Activated CD4-positive, CD25-positive, alpha-beta regulatory T cell treated with anti-CD3 and anti-CD28 coated beads, Interleukin-2, amount 50 U/mL, for 24 hours (primary cell): ENCODE measurements at regions not wholly inside any gene's neighbourhood (a gene's known extent, or its start where the extent isn't known, plus 50 kb on each side); places are given as distances from the start of the nearest gene placed in this dataset.

Experiments
- ATAC-seq, 2 donors: fragments of 150-1000 bp; cut with Tn5 transposase; one replicate each; pipeline ENCODE4 v1.10.0; 2021; ENCODE audit warnings: mild to moderate bottlenecking in 1 of 2, moderate library complexity in 1 of 2

DNA sequence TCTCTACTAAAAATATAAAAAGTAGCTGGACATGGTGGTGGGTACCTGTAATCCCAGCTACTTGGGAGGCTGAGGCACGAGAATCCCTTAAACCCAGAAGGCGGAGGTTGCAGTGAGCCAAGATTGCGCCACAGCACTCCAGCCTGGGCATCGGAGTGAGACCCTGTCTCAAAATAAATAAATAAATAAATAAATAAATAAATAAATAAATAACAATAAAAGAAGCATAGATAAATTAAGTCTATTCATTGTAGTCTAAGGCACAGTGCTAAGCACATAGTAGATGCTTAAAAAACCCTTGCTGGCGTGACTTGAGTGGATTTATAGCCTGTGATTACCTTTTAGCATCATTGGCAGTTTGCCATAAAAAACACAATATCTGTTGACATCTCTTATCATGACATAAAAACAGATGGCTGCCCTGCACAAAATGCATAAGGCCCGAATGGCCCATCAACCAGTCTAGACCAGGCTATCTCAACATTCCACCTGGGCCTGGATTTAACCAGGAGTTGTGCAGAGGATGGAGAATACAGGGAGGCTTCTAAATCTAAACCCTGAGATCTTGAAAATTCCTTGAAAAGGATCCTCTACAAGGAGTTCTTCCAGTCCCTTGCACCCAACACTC lies 94.9 kb downstream of the PRLHR start:
- ATAC-seq, result no peak

DNA sequence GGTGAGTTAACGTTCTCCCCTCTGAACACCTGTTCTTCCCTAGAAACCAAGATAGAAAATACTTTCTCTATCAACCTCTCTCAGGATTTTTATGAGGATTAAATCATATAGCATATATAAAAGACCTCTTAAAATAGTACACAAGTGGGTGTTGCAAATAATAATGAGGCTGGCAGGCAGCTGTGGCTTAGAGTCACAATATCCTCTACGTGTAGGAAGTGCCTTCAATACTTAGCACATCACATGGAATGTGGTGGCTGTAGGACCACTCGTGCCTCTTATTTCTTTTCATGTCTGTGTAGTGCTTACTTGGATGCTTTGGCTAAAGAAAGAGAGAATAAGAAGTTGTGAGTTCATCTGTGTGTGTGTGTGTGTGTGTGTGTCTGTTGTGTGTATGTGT lies 96.3 kb downstream of the PRLHR start:
- no peak for ATAC-seq

DNA sequence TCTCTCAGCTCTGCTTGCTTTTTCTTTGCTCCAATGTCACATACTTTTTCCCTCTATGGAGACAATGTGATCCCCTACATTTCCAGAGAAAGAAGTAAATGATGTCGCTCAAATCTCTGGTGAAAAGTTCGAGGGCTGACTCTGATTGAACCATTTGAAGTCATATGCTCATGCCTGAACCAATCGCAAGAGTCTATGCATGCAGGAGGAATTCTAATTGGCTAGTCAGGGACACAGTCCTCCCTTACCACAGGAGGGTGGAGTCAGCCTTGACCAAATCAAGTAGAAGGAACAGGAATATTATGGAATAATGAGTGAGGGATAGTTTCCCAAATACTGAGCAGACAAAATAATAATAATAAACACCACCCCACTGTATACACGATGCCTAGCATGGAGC lies 96.8 kb downstream of the PRLHR start:
- no peak for ATAC-seq

DNA sequence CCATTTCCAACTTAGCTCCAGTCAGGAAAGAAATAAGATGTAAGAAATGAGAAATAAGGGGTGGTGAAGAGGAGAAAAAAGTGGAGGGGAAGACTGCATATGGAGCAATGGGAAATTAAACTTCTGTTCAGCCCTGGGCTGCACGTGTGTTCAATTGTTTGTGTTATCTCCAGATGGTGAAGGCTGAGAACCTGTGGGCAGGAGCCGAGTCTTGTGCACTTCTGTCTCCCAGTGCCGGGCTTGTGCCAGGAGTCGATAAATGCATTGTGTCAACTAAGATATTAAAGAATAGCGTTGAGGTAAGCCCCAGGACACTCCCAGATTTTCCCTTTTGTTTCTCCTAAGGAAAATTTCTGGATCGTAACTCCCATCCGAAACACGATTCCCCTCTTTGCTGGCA lies 98.2 kb downstream of the PRLHR start:
- no peak for ATAC-seq

DNA sequence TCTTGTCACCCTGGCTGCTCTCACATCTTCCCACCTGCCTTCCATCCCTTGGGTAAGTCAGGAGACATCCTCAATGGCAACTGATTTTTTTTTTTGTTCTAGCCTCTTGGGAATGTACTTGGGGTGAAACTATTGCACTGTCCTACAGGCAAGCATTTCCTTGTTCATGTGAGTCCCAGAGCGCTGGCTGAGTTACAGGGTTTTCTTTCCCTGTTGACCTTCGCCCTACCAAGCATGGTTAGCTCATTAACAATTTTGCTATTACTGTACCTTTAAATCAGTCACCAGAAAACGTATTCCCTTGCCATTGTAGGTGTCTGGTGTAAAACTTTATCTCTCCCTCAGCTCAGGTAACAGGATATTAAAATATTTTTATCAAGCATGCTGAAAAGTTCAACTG lies 98.9 kb downstream of the PRLHR start:
- ATAC-seq, result no peak

DNA sequence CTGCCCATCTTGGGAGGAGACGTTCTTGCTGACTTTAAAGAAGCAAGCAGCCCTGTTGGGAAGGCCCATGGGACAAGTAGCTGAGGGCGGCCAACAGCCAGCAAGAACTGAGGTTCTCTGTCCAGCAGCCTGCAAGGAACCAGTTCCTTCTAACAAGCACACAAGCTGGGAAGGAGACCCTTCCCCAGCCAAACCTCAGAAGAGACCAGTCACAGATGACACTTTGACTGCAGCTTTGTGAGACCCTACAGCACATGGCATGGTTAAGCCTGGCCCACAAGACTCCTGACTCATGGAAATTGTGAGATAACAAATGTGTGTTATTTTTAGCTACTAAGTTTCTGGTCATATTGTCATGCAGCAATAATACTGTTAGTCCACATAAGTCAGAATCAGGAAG lies 99.9 kb downstream of the PRLHR start:
- ATAC-seq, result peak in 1 of 2 donors; percentile 25

DNA sequence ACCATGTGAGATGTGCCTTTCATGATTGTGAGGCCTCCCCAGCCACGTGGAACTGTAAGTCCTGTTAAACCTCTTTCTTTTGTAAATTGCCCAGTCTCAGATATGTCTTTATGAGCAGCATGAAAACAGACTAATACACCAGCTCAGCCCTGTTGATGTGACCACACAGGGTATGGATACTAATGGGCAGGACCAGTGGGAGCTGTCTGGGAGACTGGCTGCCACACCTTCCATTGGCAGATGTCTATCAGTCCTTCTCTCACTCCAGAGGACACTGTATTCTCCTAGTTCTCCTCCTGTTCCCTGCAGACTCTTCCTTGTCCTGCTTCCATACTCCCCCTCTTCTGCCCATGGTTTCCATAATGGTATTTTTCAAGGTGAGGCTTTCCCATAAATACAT lies 104.4 kb downstream of the PRLHR start:
- ATAC-seq, result no peak

DNA sequence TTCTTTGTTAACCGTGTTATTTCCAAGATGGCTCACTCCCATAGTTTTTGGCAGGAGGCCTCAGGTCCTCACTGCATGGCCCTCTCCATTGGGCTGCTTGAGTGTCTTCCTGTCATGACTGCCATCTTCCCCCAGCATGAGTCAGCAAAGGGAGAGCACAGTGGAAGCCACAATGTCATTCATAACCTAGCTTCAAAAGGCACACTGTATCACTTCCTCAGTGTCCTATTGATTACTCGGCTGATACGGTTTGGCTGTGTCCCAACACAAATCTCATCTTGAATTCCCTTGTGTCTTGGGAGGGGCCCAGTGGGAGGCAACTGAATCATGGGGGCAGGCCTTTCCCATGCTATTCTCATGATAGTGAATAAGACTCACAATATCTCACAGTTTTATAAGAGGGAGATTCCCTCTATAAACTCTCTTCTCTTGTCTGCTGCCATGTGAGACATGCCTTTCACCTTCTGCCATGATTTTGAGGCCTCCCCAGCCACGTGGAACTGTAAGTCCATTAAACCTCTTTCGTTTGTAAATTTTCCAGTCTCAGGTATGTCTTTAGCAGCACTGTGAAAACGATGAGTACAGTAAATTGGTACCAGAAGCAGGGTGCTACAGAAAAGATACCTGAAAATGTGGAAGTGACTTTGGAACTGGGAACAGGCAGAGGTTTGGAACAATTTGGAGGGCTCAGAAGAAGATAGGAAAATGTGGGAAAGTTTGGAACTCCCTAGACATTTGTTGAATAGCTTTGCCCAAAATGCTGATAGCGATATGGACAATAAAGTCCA lies 106.5 kb downstream of the PRLHR start:
- ATAC-seq, result no peak

DNA sequence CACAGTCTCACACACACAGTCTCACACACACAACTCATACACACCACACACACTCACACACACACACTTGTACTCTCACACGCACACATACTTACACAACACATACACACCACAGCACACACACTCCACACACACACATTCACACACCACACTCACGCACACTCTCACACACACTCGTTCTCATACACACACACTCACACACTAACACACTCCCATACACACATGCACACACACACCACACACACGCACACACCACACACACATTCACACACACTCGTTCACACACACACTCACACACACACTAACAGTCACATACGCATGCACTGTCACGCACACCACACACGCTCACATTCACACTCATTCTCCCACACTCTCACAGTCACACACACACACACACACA lies 109.8 kb downstream of the PRLHR start:
- ATAC-seq, result no peak

DNA sequence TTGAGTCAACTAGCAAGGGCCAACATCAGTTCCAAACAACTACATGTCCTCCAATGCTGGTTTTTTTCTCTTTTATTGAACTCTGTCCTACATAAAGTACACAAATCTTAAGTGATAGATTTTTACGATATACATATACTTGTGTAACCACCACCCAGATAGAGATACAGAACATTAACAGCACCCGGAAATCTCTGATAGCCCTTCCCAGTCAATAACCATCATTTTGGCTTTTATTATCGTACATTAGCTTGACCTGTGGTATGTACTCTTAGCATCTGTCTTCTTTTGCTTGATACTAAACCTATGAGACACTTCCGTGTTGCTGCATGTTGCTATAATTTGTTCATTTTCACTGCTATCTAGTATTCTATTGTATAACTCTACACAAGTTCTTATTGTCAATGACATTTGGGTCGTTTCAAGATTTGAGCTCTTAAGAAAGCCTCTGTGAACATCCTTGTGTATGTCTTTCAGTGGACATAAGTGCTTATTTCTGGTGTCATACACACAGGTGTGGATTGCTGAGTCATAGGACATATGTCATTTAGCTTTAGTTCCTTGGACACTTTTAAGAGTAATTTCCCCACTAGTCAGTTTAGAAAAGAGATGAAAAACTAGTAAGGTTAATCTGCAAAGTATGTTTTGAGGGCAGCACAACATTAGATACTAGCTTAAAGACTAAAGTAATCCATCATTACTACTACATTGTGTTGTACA lies 111.1 kb downstream of the PRLHR start:
- no peak for ATAC-seq

DNA sequence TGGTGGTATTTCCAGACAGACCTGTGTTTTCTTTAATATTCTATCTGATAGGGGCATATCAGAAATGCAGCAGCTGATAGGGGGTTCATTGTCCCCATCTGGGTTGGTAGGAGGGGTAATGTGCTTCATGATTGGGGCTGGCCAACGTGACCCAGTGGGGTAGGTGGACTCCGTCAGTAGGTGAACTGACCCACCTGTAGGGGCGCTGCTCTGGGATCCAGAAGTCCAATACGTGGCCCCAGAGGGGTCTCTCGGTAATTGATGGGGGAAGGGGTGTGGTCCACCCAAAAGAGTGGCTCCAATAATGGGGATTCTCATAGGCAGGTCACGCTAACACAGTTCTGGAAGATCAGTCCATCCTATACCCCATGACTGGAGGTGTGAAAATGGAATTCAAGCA lies 112.0 kb downstream of the PRLHR start:
- ATAC-seq, result no peak

DNA sequence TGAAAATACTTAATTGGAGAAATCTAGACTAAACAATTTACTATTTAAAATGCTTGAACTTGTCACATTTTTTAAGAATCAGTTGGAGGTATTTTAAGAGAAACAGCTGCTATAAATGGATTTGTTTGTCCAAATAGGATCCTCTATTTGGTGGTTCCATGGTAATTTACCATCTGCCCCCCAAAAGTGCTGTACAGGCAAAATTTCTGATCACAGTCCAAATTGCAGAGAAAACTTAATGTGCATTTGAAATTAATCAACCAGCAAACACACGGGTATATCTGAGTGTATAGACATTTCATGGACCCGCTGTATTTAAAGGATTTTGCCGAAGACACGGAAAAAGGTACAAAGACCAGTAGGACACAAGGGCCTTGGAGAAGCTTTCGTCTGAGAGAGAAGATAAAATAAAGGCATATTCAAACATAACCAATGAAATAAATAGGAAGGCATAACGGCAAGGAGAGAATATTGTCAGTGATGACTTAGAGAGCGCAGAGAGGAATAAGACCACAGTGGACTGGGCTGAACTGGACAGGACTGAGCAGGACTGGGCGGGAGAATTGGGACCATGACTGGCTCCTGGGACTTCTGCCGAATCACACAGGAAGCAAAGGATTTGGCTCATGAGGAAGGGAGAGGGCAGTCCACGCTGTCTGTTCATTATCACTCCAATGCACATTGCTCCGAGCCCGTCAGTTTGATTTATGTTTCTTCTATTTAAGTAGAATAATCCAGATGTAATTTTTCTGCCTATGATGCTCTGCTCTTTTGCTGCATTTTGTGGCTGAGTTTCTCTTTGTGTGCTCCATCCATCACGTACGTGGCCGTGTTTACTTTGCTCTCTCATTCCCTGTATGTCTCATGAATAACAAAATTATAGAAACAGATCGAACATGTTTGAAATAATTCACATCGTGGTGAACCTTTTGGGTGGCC lies 112.8 kb downstream of the PRLHR start:
- no peak for ATAC-seq

DNA sequence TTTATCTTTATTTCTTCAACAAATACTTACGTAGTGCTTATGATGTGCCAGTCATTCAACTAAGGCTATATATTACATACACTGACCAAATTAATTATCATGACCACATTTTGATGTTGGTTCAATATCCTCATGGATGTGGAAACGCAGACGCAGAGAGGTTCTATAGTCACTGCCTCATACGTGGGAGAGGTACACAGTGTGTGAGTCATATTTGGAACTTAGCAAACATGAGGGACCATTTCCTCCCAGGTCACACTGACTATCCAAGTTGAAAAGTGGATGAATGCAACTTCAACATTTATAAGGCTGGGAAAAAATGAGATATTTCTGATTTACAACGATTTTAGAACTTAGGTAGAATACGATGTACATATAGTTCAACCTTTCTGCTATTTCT lies 113.6 kb downstream of the PRLHR start:
- no peak for ATAC-seq

DNA sequence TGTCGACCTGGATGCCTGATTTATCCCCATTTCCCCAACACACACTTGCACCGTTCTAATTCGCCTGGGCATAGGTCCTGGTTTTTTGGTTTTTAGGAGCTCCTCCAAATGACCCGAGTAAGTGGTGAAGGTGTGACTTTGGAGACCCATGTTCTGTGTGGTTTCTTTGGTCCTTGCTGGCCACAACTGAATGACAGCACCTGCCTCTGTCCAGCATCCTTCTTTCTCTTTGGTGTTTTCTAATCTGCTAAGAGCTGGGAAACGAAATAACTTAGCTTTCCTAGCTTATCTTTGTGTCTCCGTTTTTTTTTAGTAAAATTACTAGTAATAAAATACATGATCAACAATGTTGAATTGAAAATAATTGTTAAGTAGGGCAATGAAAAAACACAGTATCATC lies 120.2 kb downstream of the PRLHR start:
- ATAC-seq, result no peak

DNA sequence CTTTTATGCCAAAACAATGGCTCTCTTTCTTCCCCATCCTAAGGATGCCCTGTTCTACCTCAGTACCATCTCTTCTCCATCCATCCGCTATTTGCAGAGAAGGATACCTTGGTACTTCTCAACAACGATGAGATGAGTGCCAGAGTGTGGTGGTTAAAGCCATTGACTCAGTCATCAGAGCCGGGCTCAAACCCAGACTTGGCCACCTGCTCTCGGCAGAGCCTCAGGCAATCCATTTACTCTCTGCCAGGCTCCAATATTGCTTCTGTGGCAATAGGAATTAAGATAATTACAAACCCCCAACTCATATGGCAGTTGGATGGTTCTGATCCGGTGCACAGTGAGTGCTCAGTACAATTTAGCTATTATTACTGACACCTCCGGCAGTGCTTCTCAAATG lies 121.3 kb downstream of the PRLHR start:
- no peak for ATAC-seq

DNA sequence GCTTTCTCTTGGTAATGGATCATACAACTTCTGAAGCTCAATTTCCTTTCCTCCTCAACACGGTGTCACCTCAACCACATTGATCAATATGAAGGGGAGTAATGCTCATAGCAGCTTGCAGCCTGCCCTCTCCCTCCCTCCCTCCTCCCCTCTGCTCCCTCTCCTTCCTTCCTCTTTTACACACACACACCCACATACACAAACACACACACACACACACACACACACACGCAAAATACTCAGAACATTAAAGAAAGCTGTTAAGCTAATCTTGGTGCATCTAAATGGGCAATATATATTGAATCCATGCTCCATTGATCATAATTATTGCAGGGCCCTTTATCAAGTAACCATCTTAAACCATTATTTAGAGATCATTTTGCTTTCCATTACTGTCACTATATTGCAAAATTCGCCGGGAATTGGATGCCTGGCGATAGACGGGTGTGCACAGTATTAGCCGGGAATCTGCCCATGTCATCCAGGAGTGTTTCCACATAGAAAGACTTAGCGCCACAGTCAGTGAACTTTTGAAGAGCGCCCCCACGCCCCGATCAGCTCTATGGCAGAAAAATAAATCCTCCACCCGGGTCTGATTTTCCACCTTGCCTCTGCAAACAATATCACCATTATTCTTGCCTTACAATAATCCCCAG lies 122.0 kb downstream of the PRLHR start:
- ATAC-seq, result no peak

DNA sequence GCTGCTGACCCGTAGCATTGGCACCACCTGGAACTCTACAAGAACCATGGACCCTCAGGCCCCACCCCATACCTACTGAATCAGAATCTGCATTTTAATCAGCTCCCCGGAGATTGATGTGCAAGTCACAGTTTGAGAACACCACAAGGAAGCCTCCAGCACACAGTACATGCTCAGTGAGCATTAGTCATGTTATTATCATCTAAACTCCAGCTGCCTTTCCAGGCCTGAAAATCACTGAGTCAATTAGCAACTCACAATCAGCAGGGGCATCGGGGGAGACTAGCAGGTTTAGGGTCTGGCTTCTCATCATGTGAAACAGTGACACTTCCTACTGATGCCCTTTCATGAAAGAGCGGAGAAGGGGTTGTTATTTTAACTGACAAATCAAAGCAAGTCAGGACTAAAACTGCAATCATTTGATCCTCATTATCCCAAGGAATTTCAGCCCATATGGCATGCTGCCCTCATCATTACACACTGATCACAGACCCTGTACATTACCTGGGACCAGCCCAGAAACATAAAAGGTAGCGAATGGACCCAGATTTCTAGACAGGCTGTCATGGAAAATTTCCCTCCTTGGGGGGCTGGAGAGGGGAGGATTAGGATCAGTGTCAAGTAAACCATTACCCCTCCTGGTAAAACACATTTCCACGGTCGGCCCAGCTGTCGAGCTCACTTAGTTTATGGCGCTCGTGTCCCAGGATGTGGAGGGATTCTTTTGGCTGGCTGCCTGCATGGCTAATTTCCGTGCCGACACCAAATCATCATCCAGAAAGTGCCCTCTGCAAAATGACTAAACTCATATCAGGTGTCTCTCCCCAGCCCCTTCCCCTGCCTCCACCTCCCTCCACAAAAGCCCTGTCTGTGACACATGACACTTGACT lies 122.8 kb downstream of the PRLHR start:
- no peak for ATAC-seq

DNA sequence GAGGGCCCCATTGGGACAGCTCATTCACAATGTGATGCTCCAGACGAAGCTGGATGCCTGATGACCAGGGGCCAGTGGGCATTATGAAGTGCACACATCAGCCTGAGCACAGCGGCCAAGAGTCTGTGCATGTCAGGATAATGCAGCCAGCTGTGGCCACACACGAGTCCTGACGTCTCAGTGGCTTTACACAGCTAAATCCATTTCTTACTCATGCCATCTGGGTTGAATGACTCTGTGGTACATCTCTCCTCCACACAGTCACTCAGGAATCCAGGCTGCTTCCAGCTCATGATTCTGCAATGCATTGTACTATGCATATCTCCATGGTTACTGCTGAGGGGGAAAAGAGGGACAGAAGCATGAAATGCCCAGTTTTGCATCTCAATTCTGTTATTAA lies 123.6 kb downstream of the PRLHR start:
- ATAC-seq, result no peak

DNA sequence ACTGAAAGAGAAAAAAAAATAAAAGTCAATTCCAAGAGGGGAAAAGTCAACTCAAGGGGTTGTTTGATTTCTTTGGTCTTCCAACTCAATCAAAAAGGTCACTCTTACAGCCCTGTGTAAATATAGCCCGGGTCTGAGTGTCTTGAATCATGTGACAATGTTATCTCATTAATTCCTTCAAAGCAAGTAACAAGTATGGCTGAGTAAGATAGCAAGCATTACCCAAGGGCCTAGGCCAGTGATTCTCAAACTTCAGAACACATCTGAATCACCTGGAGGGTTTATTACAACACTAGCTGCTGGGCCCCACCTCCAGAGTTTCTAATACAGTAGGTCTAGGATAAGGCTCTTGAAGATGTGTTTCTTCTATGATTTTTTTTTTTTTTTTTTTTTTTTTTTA lies 125.0 kb downstream of the PRLHR start:
- ATAC-seq, result no peak

DNA sequence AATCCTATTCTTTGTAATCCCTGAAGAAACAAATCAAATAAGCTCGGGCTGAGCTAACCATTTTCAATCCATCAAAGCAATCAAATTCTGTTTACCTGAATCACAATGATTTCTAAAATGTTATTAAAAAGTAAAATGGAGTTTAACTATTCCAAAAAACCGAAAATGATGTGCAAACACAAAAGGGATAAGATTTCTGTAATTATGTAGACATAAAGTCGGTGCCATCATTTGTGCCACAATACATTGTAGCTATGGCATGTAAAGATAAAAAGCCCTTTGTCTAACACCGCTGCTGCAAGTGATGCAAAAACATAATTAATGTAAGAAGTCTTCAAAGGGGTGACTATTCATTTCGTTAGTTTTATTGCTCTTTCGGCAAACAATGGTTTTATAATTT lies 125.1 kb upstream of the FAM204A start:
- ATAC-seq, result no peak

DNA sequence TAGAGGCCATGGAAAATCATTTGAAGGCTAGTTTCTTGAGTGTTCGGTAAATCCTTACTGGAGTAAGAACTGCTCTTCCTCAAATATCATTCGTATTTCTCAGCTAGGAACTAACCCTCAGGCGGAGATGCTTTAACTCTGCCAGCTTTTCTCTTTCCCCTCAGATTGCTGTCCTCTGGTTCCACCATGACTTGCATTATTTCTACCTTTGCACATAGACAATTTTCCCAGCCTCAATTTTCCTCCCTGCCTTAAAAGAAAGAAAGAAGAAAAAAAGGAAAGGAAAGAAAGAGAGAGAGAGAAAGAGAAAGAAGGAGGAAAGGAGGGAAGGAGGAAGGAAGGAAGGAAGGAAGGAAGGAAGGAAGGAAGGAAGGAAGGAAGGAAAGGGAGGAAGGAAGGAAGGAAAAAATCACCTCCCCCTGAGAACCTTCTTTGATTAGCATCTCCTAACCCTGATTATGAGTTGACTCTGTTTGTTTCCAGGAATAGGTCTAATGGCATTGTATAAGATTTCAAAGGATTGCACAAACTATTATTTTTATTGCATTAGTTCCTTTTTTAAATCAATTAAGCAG lies 123.3 kb upstream of the FAM204A start:
- ATAC-seq, result no peak
